Karpas-422 (cell line): ENCODE measurements at regions not wholly inside any gene's neighbourhood (a gene's known extent, or its start where the extent isn't known, plus 50 kb on each side); places are given as distances from the start of the nearest gene placed in this dataset.

ENCODE experiments used
- DNase-seq: peaks from one replicate; pipeline ENCODE4 v3.0.0-alpha.2; 2015
- H2AFZ ChIP-seq: fragments of 200-600 bp; sonication (generic); 2 replicates; pipeline ENCODE4 v1.6.1; 2014; ENCODE audit warnings: antibody characterized with exemption, low read length, mixed read lengths
- H3K27ac ChIP-seq: fragments of 200-600 bp; sonication (generic); 2 replicates; pipeline ENCODE4 v1.5.1; 2014; ENCODE audit warnings: mild to moderate bottlenecking, low read length, moderate library complexity
- H3K27me3 ChIP-seq: fragments of 200-600 bp; sonication (generic); 2 replicates; pipeline ENCODE4 v1.6.1; 2014; ENCODE audit warnings: low read length, mixed read lengths
- H3K36me3 ChIP-seq: fragments of 200-600 bp; sonication (generic); 2 replicates; pipeline ENCODE4 v1.6.1; 2014; ENCODE audit warnings: low read length, mixed read lengths; ENCODE audit not compliant: insufficient read depth
- H3K4me1 ChIP-seq: fragments of 200-600 bp; sonication (generic); 2 replicates; pipeline ENCODE4 v1.6.1; 2014; ENCODE audit warnings: mild to moderate bottlenecking, low read length, mixed read lengths
- H3K4me2 ChIP-seq: fragments of 200-600 bp; sonication (generic); 2 replicates; pipeline ENCODE4 v1.6.1; 2014; ENCODE audit warnings: low read length, low read depth, mild to moderate bottlenecking; ENCODE audit not compliant: poor library complexity, severe bottlenecking
- H3K4me3 ChIP-seq: fragments of 200-600 bp; sonication (generic); 2 replicates; pipeline ENCODE4 v1.5.1; 2014; ENCODE audit warnings: mild to moderate bottlenecking, antibody characterized with exemption, low read length, mixed read lengths
- H3K79me2 ChIP-seq: fragments of 200-600 bp; sonication (generic); 2 replicates; pipeline ENCODE4 v1.6.1; 2014; ENCODE audit warnings: mild to moderate bottlenecking, low read length, mixed read lengths
- H3K9ac ChIP-seq: fragments of 200-600 bp; sonication (generic); 2 replicates; pipeline ENCODE4 v1.6.0; 2014; ENCODE audit warnings: low read length
- H3K9me2 ChIP-seq: fragments of 200-600 bp; sonication (generic), shearing (Covaris generic); replicated peaks from 2 replicates; pipeline ENCODE4 v1.6.0; 2014; ENCODE audit warnings: mild to moderate bottlenecking, low read length, moderate library complexity; ENCODE audit not compliant: insufficient read depth
- H3K9me3 ChIP-seq: fragments of 300-700, 200-600 bp; sonication (generic); 2 replicates; pipeline ENCODE4 v1.6.1; 2014; ENCODE audit warnings: low read length, mixed read lengths
- H4K20me1 ChIP-seq: fragments of 200-600 bp; sonication (generic); 2 replicates; pipeline ENCODE4 v1.6.1; 2014; ENCODE audit warnings: mild to moderate bottlenecking, antibody characterized with exemption, low read length, low read depth; ENCODE audit not compliant: insufficient read depth

DNA sequence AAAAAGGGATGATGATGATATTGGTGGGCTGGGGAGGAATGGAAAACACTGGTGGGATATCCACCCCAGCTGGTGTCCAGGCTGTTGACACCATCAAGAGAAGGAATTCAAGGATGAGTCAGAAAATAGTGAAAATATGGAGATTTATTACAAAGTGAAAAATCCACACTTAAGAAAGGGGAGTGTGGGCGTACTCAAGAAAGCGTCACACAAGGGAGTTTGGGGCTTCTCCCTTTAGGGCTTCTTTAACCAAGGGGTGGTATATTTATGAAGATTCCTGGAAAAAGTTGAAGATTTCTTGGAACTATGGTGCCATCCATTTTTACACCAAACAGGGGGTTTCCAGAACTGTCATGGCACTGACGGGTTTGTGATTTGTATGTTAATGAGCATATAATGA is 63.1 kb upstream of the ARID2 start:
- no peaks in the 10 kb centered on the region for H3K4me1 ChIP-seq
- H3K27me3 ChIP-seq = no peaks in the 10 kb centered on the region
- H3K27ac ChIP-seq = no peak overlapping the region
- H3K9me2 ChIP-seq = no peaks in the 10 kb centered on the region
- no peak overlapping the region for H3K4me2 ChIP-seq
- H3K9me3 ChIP-seq = no peaks in the 10 kb centered on the region
- H3K4me3 ChIP-seq = no peak overlapping the region
- H2AFZ ChIP-seq = no peak overlapping the region
- H3K9ac ChIP-seq = no peak overlapping the region
- no peaks in the 10 kb centered on the region for H4K20me1 ChIP-seq
- H3K36me3 ChIP-seq = no peaks in the 10 kb centered on the region
- H3K79me2 ChIP-seq = no peaks in the 10 kb centered on the region
- no peak for DNase-seq

DNA sequence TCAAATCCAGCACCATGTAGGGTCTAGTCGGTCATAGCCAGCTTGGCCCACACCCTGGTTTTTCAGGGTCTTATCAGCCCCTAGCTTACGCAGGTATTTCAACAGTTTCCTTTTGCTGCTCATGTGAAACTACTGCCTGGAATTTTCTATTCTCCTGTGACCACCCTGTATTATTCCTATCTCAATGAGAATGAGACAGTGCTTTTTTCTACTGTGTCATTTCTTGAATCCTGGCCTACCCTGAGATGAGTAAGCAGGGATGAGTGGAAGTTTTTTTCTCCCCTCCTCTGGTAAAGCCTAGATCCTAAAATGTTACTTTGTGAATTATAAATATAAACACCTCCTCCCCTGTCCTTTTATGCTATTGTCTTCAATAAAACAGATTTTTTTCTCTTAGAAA is 62.7 kb upstream of the ARID2 start:
- DNase-seq = no peak
- no peaks in the 10 kb centered on the region for H3K27me3 ChIP-seq
- no peak overlapping the region for H3K27ac ChIP-seq
- H3K4me1 ChIP-seq = no peaks in the 10 kb centered on the region
- no peaks in the 10 kb centered on the region for H3K9me3 ChIP-seq
- no peak overlapping the region for H3K9ac ChIP-seq
- no peak overlapping the region for H3K4me2 ChIP-seq
- no peaks in the 10 kb centered on the region for H3K79me2 ChIP-seq
- H2AFZ ChIP-seq = no peak overlapping the region
- H4K20me1 ChIP-seq = no peaks in the 10 kb centered on the region
- H3K9me2 ChIP-seq = no peaks in the 10 kb centered on the region
- no peaks in the 10 kb centered on the region for H3K36me3 ChIP-seq
- H3K4me3 ChIP-seq = no peak overlapping the region

- Histone ChIP-seq H3K36me3 (no peaks in the 10 kb centered on the region), H2AFZ (no peak overlapping the region), H3K79me2 (no peaks in the 10 kb centered on the region), H3K27me3 (no peaks in the 10 kb centered on the region), H3K4me1 (no peaks in the 10 kb centered on the region), H3K9me3 (no peaks in the 10 kb centered on the region), H3K4me3 (no peak overlapping the region), H3K27ac (no peak overlapping the region), H4K20me1 (no peaks in the 10 kb centered on the region), H3K4me2 (no peak overlapping the region), H3K9me2 (no peaks in the 10 kb centered on the region), H3K9ac (no peak overlapping the region)
- DNase-seq = no peak
Measured at GRCh38 chr12:45667761-45668160, 61.7 kb upstream of the ARID2 start.

- Histone ChIP-seq H3K4me3 (no peak overlapping the region), H2AFZ (no peak overlapping the region), H3K4me2 (no peak overlapping the region)
Measured at GRCh38 chr12:45668641-45669040, 60.9 kb upstream of the ARID2 start.

GRCh38 chr12:45669093-45669492 is 60.4 kb upstream of the ARID2 start:
- Histone ChIP-seq H2AFZ (no peak overlapping the region), H3K4me3 (no peak overlapping the region), H3K79me2 (no peaks in the 10 kb centered on the region), H3K4me2 (no peak overlapping the region), H3K4me1 (no peaks in the 10 kb centered on the region), H3K36me3 (no peaks in the 10 kb centered on the region), H3K9me2 (no peaks in the 10 kb centered on the region), H3K27ac (no peak overlapping the region), H3K9ac (no peak overlapping the region), H3K27me3 (no peaks in the 10 kb centered on the region), H4K20me1 (no peaks in the 10 kb centered on the region), H3K9me3 (no peaks in the 10 kb centered on the region)
- DNase-seq = no peak

More at GRCh38 chr12:45668641-45669040, 60.9 kb upstream of the ARID2 start:
- Histone ChIP-seq H3K27me3 (no peaks in the 10 kb centered on the region), H3K9ac (no peak overlapping the region), H3K9me2 (no peaks in the 10 kb centered on the region), H3K36me3 (no peaks in the 10 kb centered on the region), H3K4me1 (no peaks in the 10 kb centered on the region), H3K27ac (no peak overlapping the region), H4K20me1 (no peaks in the 10 kb centered on the region), H3K9me3 (no peaks in the 10 kb centered on the region), H3K79me2 (no peaks in the 10 kb centered on the region)
- no peak for DNase-seq

DNA sequence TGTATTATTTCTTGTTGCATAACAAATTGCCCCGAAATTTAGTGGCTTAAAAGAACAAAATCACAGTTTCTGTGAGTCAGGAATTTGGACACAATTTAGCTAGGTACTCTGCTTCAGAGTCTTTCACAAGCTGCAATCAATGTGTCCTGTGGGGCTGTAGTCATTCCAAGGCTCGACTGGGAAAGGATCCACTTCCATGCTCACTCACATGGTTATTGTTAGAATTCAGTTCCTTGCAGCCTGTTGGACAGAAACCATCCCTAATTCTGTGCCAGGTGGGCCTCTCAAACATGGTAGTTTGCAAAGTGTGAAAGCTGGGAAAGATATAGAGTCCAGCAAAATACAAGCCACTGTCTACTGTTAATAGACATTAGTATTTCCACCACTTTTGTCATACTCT is 59.7 kb upstream of the ARID2 start:
- H2AFZ ChIP-seq = no peak overlapping the region
- no peak for DNase-seq
- no peaks in the 10 kb centered on the region for H3K79me2 ChIP-seq
- H3K9me3 ChIP-seq = no peaks in the 10 kb centered on the region
- no peak overlapping the region for H3K4me2 ChIP-seq
- no peaks in the 10 kb centered on the region for H3K4me1 ChIP-seq
- H3K36me3 ChIP-seq = no peaks in the 10 kb centered on the region
- H3K4me3 ChIP-seq = no peak overlapping the region
- no peaks in the 10 kb centered on the region for H4K20me1 ChIP-seq
- H3K27me3 ChIP-seq = no peaks in the 10 kb centered on the region
- H3K27ac ChIP-seq = no peak overlapping the region
- no peak overlapping the region for H3K9ac ChIP-seq
- no peaks in the 10 kb centered on the region for H3K9me2 ChIP-seq

DNA sequence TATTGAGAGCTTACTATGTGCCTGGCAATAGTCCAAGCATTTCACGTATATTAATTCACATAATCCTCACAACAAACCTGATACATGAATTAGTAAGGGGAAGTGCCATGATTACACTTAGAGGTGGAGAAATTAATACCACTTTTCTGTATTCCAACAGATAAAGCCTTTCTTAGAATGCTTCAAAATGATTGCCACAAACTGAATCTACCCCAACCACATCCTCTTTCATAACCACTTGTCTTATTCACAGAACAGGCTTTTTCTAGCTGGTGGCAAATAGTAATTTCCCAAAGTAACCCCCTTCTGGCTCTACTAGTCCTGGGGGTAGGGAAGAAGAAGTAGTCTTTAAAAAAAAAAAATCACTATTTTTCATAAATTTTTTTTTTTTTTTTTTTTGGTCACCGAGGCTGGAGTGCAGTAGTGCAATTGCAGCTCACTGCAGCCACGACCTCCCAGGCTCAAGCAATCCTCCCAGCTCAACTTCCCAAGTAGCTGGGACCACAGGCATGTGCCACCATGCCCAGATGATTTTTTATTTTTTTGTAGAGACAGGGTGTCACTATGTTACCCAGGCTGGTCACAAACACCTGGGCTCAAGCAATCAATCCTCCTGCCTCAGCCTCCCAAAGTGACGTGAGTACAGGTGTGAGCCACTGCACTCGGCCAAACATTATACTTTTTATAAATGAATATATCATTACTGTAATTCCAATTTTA is 59.0 kb upstream of the ARID2 start:
- Histone ChIP-seq H3K9ac (no peak overlapping the region), H3K9me3 (no peaks in the 10 kb centered on the region), H3K79me2 (no peaks in the 10 kb centered on the region), H3K4me3 (no peak overlapping the region), H2AFZ (no peak overlapping the region), H3K4me1 (no peaks in the 10 kb centered on the region), H3K36me3 (no peaks in the 10 kb centered on the region), H3K27ac (no peak overlapping the region), H3K4me2 (no peak overlapping the region), H3K27me3 (no peaks in the 10 kb centered on the region), H3K9me2 (no peaks in the 10 kb centered on the region), H4K20me1 (no peaks in the 10 kb centered on the region)
- no peak for DNase-seq

DNA sequence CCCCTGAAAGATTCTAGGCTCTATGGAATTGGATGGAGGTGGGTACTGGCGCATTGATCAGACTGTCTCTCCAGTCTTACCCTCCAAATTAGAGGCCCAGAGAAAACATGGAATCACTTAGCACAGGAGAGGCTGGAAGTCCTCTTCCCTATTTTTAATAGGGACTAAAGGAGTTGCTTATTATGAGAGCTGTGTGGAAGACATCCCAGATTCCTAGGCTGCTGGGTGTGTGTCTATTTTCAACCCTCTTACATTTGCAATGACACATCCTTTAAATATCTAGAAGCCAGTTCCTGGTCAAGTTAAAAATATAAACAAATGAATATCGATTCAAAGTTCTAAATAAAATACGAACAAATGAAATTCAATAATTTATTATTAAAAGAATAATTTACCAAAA is 58.3 kb upstream of the ARID2 start:
- Histone ChIP-seq H3K36me3 (no peaks in the 10 kb centered on the region), H3K9ac (no peak overlapping the region), H3K9me3 (no peaks in the 10 kb centered on the region), H3K4me3 (no peak overlapping the region), H2AFZ (no peak overlapping the region), H3K4me1 (no peaks in the 10 kb centered on the region), H3K79me2 (no peaks in the 10 kb centered on the region), H3K27me3 (no peaks in the 10 kb centered on the region), H3K4me2 (no peak overlapping the region), H4K20me1 (no peaks in the 10 kb centered on the region), H3K9me2 (no peaks in the 10 kb centered on the region), H3K27ac (no peak overlapping the region)
- DNase-seq = no peak
